ENCODE measurements at regions not wholly inside any gene's neighbourhood (a gene's known extent, or its start where the extent isn't known, plus 50 kb on each side); places are given as distances from the start of the nearest gene placed in this dataset.
A peak's percentile ranks its signal among the peaks of the same experiment; 100 is the strongest.

- Histone ChIP-seq H3K27me3 (replicated peaks in 2 of 5; ENCODE audit: control insufficient read depth in 4 of 5, insufficient read depth in 5 of 5, low read length in 4 of 5) (no peaks in the 10 kb centered on the region), H3K9me3 (ENCODE audit: control extremely low read depth in 1 of 5, control insufficient read depth in 4 of 5, insufficient read depth in 2 of 5, low read depth in 1 of 5, low read length in 4 of 5) (no peaks in the 10 kb centered on the region), H3K36me3 (ENCODE audit: control insufficient read depth in 4 of 4, insufficient read depth in 4 of 4, low read length in 3 of 4) (no peaks in the 10 kb centered on the region), H3K4me3 (ENCODE audit: control insufficient read depth in 1 of 7, extremely low read depth in 1 of 7, insufficient read depth in 4 of 7, low read depth in 2 of 7, low read length in 6 of 7) (no peak overlapping the region), H3K27ac (ENCODE audit: insufficient read depth in 1 of 2, low read depth in 1 of 2, low read length in 2 of 2, poor library complexity in 1 of 2, severe bottlenecking in 2 of 2) (no peak overlapping the region), H3K4me1 (ENCODE audit: control extremely low read depth in 1 of 4, control insufficient read depth in 4 of 4, insufficient read depth in 4 of 4, low read length in 3 of 4) (peaks cover 9 to 48% (median 27%) of the 10 kb centered on the region in 4 experiments)
- POLR2A ChIA-PET: no interaction called here
- WGBS (ENCODE audit: insufficient coverage): 98% methylated on average over 7 of the region's 7 CpGs
- no peak for DNase-seq
- CTCF ChIA-PET: interaction anchor here (0.8 to 1.8 kb wide), 4 partner anchors 12 to 288 kb away, joined by 3 to 5 read pairs (median 4); no protein-coding TSS in a partner anchor
Measured at GRCh38 chr7:37545619-37546534, 97.2 kb upstream of the ELMO1 start.

GRCh38 chr7:37546677-37547076 is 98.0 kb upstream of the ELMO1 start:
- 100% methylated on average over 3 of the region's 3 CpGs for WGBS (ENCODE audit: insufficient coverage)
- H3K27me3 ChIP-seq (replicated peaks in 2 of 5; ENCODE audit: control insufficient read depth in 4 of 5, insufficient read depth in 5 of 5, low read length in 4 of 5): no peaks in the 10 kb centered on the region
- H3K9me3 ChIP-seq (ENCODE audit: control extremely low read depth in 1 of 5, control insufficient read depth in 4 of 5, insufficient read depth in 2 of 5, low read depth in 1 of 5, low read length in 4 of 5): no peaks in the 10 kb centered on the region
- no peak overlapping the region for H3K27ac ChIP-seq (ENCODE audit: insufficient read depth in 1 of 2, low read depth in 1 of 2, low read length in 2 of 2, poor library complexity in 1 of 2, severe bottlenecking in 2 of 2)
- POLR2A ChIA-PET: no interaction called here
- H3K4me1 ChIP-seq (ENCODE audit: control extremely low read depth in 1 of 4, control insufficient read depth in 4 of 4, insufficient read depth in 4 of 4, low read length in 3 of 4): peaks cover 9 to 48% (median 28%) of the 10 kb centered on the region in 4 experiments
- H3K4me3 ChIP-seq (ENCODE audit: control insufficient read depth in 1 of 7, extremely low read depth in 1 of 7, insufficient read depth in 4 of 7, low read depth in 2 of 7, low read length in 6 of 7): no peak overlapping the region
- no peaks in the 10 kb centered on the region for H3K36me3 ChIP-seq (ENCODE audit: control insufficient read depth in 4 of 4, insufficient read depth in 4 of 4, low read length in 3 of 4)
- CTCF ChIA-PET: interaction anchor here (0.8 to 1.8 kb wide), 2 partner anchors 15 to 16 kb away, joined by 4 to 5 read pairs; no protein-coding TSS in a partner anchor
- DNase-seq: no peak

GRCh38 chr7:37549076-37549931 is 100.6 kb upstream of the ELMO1 start:
- H3K27ac ChIP-seq (ENCODE audit: insufficient read depth in 1 of 2, low read depth in 1 of 2, low read length in 2 of 2, poor library complexity in 1 of 2, severe bottlenecking in 2 of 2): no peak overlapping the region
- peaks cover 9 to 52% (median 28%) of the 10 kb centered on the region in 4 experiments for H3K4me1 ChIP-seq (ENCODE audit: control extremely low read depth in 1 of 4, control insufficient read depth in 4 of 4, insufficient read depth in 4 of 4, low read length in 3 of 4)
- DNase-seq: peak in 2 of 3 donors; percentile 35 to 52
- no peaks in the 10 kb centered on the region for H3K9me3 ChIP-seq (ENCODE audit: control extremely low read depth in 1 of 5, control insufficient read depth in 4 of 5, insufficient read depth in 2 of 5, low read depth in 1 of 5, low read length in 4 of 5)
- no peaks in the 10 kb centered on the region for H3K36me3 ChIP-seq (ENCODE audit: control insufficient read depth in 4 of 4, insufficient read depth in 4 of 4, low read length in 3 of 4)
- no peaks in the 10 kb centered on the region for H3K27me3 ChIP-seq (replicated peaks in 2 of 5; ENCODE audit: control insufficient read depth in 4 of 5, insufficient read depth in 5 of 5, low read length in 4 of 5)
- WGBS (ENCODE audit: insufficient coverage): 40% methylated on average over 4 of the region's 8 CpGs
- CTCF ChIA-PET: interaction anchor here (1.4 kb wide), 1 partner anchor 39 kb away, joined by 3 read pairs; no protein-coding TSS in a partner anchor
- POLR2A ChIA-PET: no interaction called here
- peak overlapping the region in 2 of 7 experiments; percentile 8 to 40 for H3K4me3 ChIP-seq (ENCODE audit: control insufficient read depth in 1 of 7, extremely low read depth in 1 of 7, insufficient read depth in 4 of 7, low read depth in 2 of 7, low read length in 6 of 7)

GRCh38 chr7:37550426-37550825 is 101.8 kb upstream of the ELMO1 start:
- 5% methylated on average over 3 of the region's 3 CpGs for WGBS (ENCODE audit: insufficient coverage)
- Histone ChIP-seq H3K27me3 (replicated peaks in 2 of 5; ENCODE audit: control insufficient read depth in 4 of 5, insufficient read depth in 5 of 5, low read length in 4 of 5) (no peaks in the 10 kb centered on the region), H3K4me3 (ENCODE audit: control insufficient read depth in 1 of 7, extremely low read depth in 1 of 7, insufficient read depth in 4 of 7, low read depth in 2 of 7, low read length in 6 of 7) (no peak overlapping the region), H3K4me1 (ENCODE audit: control extremely low read depth in 1 of 4, control insufficient read depth in 4 of 4, insufficient read depth in 4 of 4, low read length in 3 of 4) (peaks cover 9 to 47% (median 29%) of the 10 kb centered on the region in 4 experiments), H3K27ac (ENCODE audit: insufficient read depth in 1 of 2, low read depth in 1 of 2, low read length in 2 of 2, poor library complexity in 1 of 2, severe bottlenecking in 2 of 2) (no peak overlapping the region), H3K36me3 (ENCODE audit: control insufficient read depth in 4 of 4, insufficient read depth in 4 of 4, low read length in 3 of 4) (no peaks in the 10 kb centered on the region), H3K9me3 (ENCODE audit: control extremely low read depth in 1 of 5, control insufficient read depth in 4 of 5, insufficient read depth in 2 of 5, low read depth in 1 of 5, low read length in 4 of 5) (peaks cover 0 to 4% (median under 1%) of the 10 kb centered on the region in 5 experiments)
- POLR2A ChIA-PET: interaction anchor here (0.6 to 0.8 kb wide), 2 partner anchors 19 to 886 kb away, joined by 3 to 4 read pairs; no protein-coding TSS in a partner anchor
- CTCF ChIA-PET: interaction anchor here (1.4 kb wide), 1 partner anchor 38 kb away, joined by 3 read pairs; no protein-coding TSS in a partner anchor
- DNase-seq: peak in 1 of 3 donors; percentile 32

- peaks cover 0 to 5% (median 3%) of the 10 kb centered on the region in 5 experiments for H3K9me3 ChIP-seq (ENCODE audit: control extremely low read depth in 1 of 5, control insufficient read depth in 4 of 5, insufficient read depth in 2 of 5, low read depth in 1 of 5, low read length in 4 of 5)
- peaks cover 9 to 47% (median 29%) of the 10 kb centered on the region in 4 experiments for H3K4me1 ChIP-seq (ENCODE audit: control extremely low read depth in 1 of 4, control insufficient read depth in 4 of 4, insufficient read depth in 4 of 4, low read length in 3 of 4)
- H3K27ac ChIP-seq (ENCODE audit: insufficient read depth in 1 of 2, low read depth in 1 of 2, low read length in 2 of 2, poor library complexity in 1 of 2, severe bottlenecking in 2 of 2): no peak overlapping the region
- H3K4me3 ChIP-seq (ENCODE audit: control insufficient read depth in 1 of 7, extremely low read depth in 1 of 7, insufficient read depth in 4 of 7, low read depth in 2 of 7, low read length in 6 of 7): no peak overlapping the region
- H3K27me3 ChIP-seq (replicated peaks in 2 of 5; ENCODE audit: control insufficient read depth in 4 of 5, insufficient read depth in 5 of 5, low read length in 4 of 5): no peaks in the 10 kb centered on the region
- ChIA-PET POLR2A (interaction anchor here (0.8 kb wide), 1 partner anchor 886 kb away, joined by 3 read pairs; no protein-coding TSS in a partner anchor), CTCF (interaction anchor here (1.4 kb wide), 1 partner anchor 37 kb away, joined by 3 read pairs; no protein-coding TSS in a partner anchor)
- 67% methylated on average over 2 of the region's 2 CpGs for WGBS (ENCODE audit: insufficient coverage)
- no peaks in the 10 kb centered on the region for H3K36me3 ChIP-seq (ENCODE audit: control insufficient read depth in 4 of 4, insufficient read depth in 4 of 4, low read length in 3 of 4)
- DNase-seq: peak in 1 of 3 donors; percentile 45
Measured at GRCh38 chr7:37550872-37551271, 102.2 kb upstream of the ELMO1 start.

GRCh38 chr7:37552030-37552429 is 103.4 kb upstream of the ELMO1 start:
- no peak overlapping the region for H3K27ac ChIP-seq (ENCODE audit: insufficient read depth in 1 of 2, low read depth in 1 of 2, low read length in 2 of 2, poor library complexity in 1 of 2, severe bottlenecking in 2 of 2)
- CTCF ChIA-PET: interaction anchor here (1.1 kb wide), 1 partner anchor 18 kb away, joined by 4 read pairs; no protein-coding TSS in a partner anchor
- peaks cover 0 to 5% (median 3%) of the 10 kb centered on the region in 5 experiments for H3K9me3 ChIP-seq (ENCODE audit: control extremely low read depth in 1 of 5, control insufficient read depth in 4 of 5, insufficient read depth in 2 of 5, low read depth in 1 of 5, low read length in 4 of 5)
- DNase-seq: no peak
- no peaks in the 10 kb centered on the region for H3K36me3 ChIP-seq (ENCODE audit: control insufficient read depth in 4 of 4, insufficient read depth in 4 of 4, low read length in 3 of 4)
- H3K4me3 ChIP-seq (ENCODE audit: control insufficient read depth in 1 of 7, extremely low read depth in 1 of 7, insufficient read depth in 4 of 7, low read depth in 2 of 7, low read length in 6 of 7): no peak overlapping the region
- POLR2A ChIA-PET: no interaction called here
- 70% methylated on average over 4 of the region's 4 CpGs for WGBS (ENCODE audit: insufficient coverage)
- peaks cover 9 to 44% (median 29%) of the 10 kb centered on the region in 4 experiments for H3K4me1 ChIP-seq (ENCODE audit: control extremely low read depth in 1 of 4, control insufficient read depth in 4 of 4, insufficient read depth in 4 of 4, low read length in 3 of 4)
- no peaks in the 10 kb centered on the region for H3K27me3 ChIP-seq (replicated peaks in 2 of 5; ENCODE audit: control insufficient read depth in 4 of 5, insufficient read depth in 5 of 5, low read length in 4 of 5)

Measured in common myeloid progenitor, CD34-positive (primary cell).